Breast epithelium (tissue), 4 donors: ENCODE measurements at regions not wholly inside any gene's neighbourhood (a gene's known extent, or its start where the extent isn't known, plus 50 kb on each side); places are given as distances from the start of the nearest gene placed in this dataset.

ENCODE experiments used
- DNase-seq, 2 donors: peaks; one replicate each; pipeline ENCODE4 v3.0.0-alpha.2; 2019; ENCODE audit warnings: low spot score in 2 of 2
- H3K27ac ChIP-seq, 2 donors: fragments of 200-600 bp; sonication (generic) in 1 of 2; one replicate each; pipeline ENCODE4 v1.5.1; 2016 to 2019; ENCODE audit warnings: mild to moderate bottlenecking in 1 of 2
- H3K27me3 ChIP-seq, 2 donors: fragments of 200-600 bp; sonication (generic) in 1 of 2; one replicate each; pipeline versions ENCODE4 v1.5.1 to v1.6.0; 2017 to 2019; ENCODE audit warnings: control low read depth in 1 of 2, mild to moderate bottlenecking in 1 of 2
- H3K36me3 ChIP-seq: fragments of 200-600 bp; one replicate; pipeline ENCODE4 v1.5.1; 2019
- H3K4me1 ChIP-seq, 2 donors: fragments of 200-600 bp; sonication (generic); one replicate each; pipeline ENCODE4 v1.5.1; 2016 to 2019; ENCODE audit warnings: control low read depth in 1 of 2
- H3K4me3 ChIP-seq, 3 donors: fragments of 200-600 bp; sonication (generic); 1 replicate in 2 of 3; 2 replicates in 1 of 3; pipeline ENCODE4 v1.5.1; 2016 to 2019; ENCODE audit warnings: mild to moderate bottlenecking in 3 of 3, moderate library complexity in 2 of 3
- H3K9me3 ChIP-seq, 2 donors: fragments of 200-600 bp; sonication (generic) in 1 of 2; one replicate each; pipeline ENCODE4 v1.5.1; 2016 to 2019; ENCODE audit warnings: control low read depth in 1 of 2
- CTCF ChIP-seq, 3 donors: fragments of 450-650 bp; IDR thresholded peaks; one replicate each; pipeline ENCODE4 v1.5.1; 2016 to 2017; ENCODE audit warnings: antibody characterized with exemption in 3 of 3, mild to moderate bottlenecking in 3 of 3, moderate library complexity in 3 of 3
- POLR2A ChIP-seq: fragments of 450-650 bp; IDR thresholded peaks from one replicate; pipeline ENCODE4 v1.6.1; 2016; ENCODE audit warnings: antibody characterized with exemption, mild to moderate bottlenecking, moderate library complexity
- POLR2AphosphoS5 ChIP-seq, 3 donors: sonication (generic); formaldehyde crosslinking; IDR thresholded peaks; one replicate each; pipeline ENCODE4 v1.6.1; 2017; ENCODE audit warnings: antibody characterized with exemption in 3 of 3
- intact Hi-C: fragments of 100-400 bp; cut with DNase I; formaldehyde crosslinking; loops from one replicate; pipeline ENCODE4 v1.15.1; 2023; ENCODE audit warnings: low total_unique reads

GRCh38 chr15:99443768-99444446 is 121.9 kb upstream of the MEF2A start:
- Histone ChIP-seq H3K4me1 (peaks cover 5 to 14% of the 10 kb centered on the region in 2 donors), H3K27ac (peak overlapping the region; percentile 54 to 70), H3K9me3 (no peaks in the 10 kb centered on the region), H3K36me3 (no peaks in the 10 kb centered on the region), H3K4me3 (no peak overlapping the region), H3K27me3 (no peaks in the 10 kb centered on the region)
- intact Hi-C loops = no loop called here
- TF ChIP-seq CTCF (IDR thresholded peaks at IDR 0.05) (no peak), POLR2AphosphoS5 (IDR thresholded peaks at IDR 0.05) (no peak), POLR2A (no peak)
- peak in 1 of 2 donors; percentile 14 for DNase-seq

GRCh38 chr15:99445272-99445850 is 120.4 kb upstream of the MEF2A start:
- Histone ChIP-seq H3K4me1 (peaks cover 5 to 16% of the 10 kb centered on the region in 2 donors), H3K27me3 (no peaks in the 10 kb centered on the region), H3K4me3 (no peak overlapping the region), H3K36me3 (no peaks in the 10 kb centered on the region), H3K27ac (no peak overlapping the region), H3K9me3 (no peaks in the 10 kb centered on the region)
- TF ChIP-seq POLR2A = no peak
- TF ChIP-seq CTCF (IDR thresholded peaks at IDR 0.05) = no peak
- no peak for TF ChIP-seq POLR2AphosphoS5 (IDR thresholded peaks at IDR 0.05)
- DNase-seq = no peak
- intact Hi-C loops = no loop called here

GRCh38 chr15:99446565-99447496 is 119.0 kb upstream of the MEF2A start:
- no peaks in the 10 kb centered on the region for H3K9me3 ChIP-seq
- no peak overlapping the region for H3K4me3 ChIP-seq
- H3K4me1 ChIP-seq = peaks cover 6 to 15% of the 10 kb centered on the region in 2 donors
- H3K27ac ChIP-seq = no peak overlapping the region
- intact Hi-C loops = no loop called here
- H3K27me3 ChIP-seq = no peaks in the 10 kb centered on the region
- no peaks in the 10 kb centered on the region for H3K36me3 ChIP-seq
- peak in 1 of 2 donors; percentile 8 for DNase-seq
- no peak for TF ChIP-seq POLR2A
- TF ChIP-seq CTCF (IDR thresholded peaks at IDR 0.05) = no peak
- TF ChIP-seq POLR2AphosphoS5 (IDR thresholded peaks at IDR 0.05) = no peak

GRCh38 chr15:99447497-99448371 is 118.0 kb upstream of the MEF2A start:
- Histone ChIP-seq H3K27me3 (no peaks in the 10 kb centered on the region), H3K27ac (no peak overlapping the region), H3K36me3 (no peaks in the 10 kb centered on the region), H3K4me3 (no peak overlapping the region), H3K4me1 (peaks cover 3 to 6% of the 10 kb centered on the region in 2 donors), H3K9me3 (no peaks in the 10 kb centered on the region)
- intact Hi-C loops = no loop called here
- TF ChIP-seq POLR2AphosphoS5 (IDR thresholded peaks at IDR 0.05) = no peak
- peak in 1 of 2 donors; percentile 15 for DNase-seq

- DNase-seq = no peak
- intact Hi-C loops = no loop called here
- TF ChIP-seq POLR2A (no peak), POLR2AphosphoS5 (IDR thresholded peaks at IDR 0.05) (no peak), CTCF (IDR thresholded peaks at IDR 0.05) (no peak)
- no peaks in the 10 kb centered on the region for H3K9me3 ChIP-seq
- no peak overlapping the region for H3K27ac ChIP-seq
- no peaks in the 10 kb centered on the region for H3K36me3 ChIP-seq
- no peak overlapping the region for H3K4me3 ChIP-seq
- peaks cover 3 to 4% of the 10 kb centered on the region in 2 donors for H3K4me1 ChIP-seq
- no peaks in the 10 kb centered on the region for H3K27me3 ChIP-seq
Observed at GRCh38 chr15:99449514-99449913, 116.3 kb upstream of the MEF2A start.
